Ovary (tissue), 7 donors: ENCODE measurements at regions not wholly inside any gene's neighbourhood (a gene's known extent, or its start where the extent isn't known, plus 50 kb on each side); places are given as distances from the start of the nearest gene placed in this dataset.

Experiments
- DNase-seq, 5 donors: peaks; one replicate each; pipeline ENCODE4 v3.0.0-alpha.2; 2019 to 2020
- H3K27ac ChIP-seq, 2 donors: fragments of 200-600 bp; one replicate each; pipeline versions ENCODE4 v1.5.1 to v1.8.0; 2019 to 2022
- H3K27me3 ChIP-seq: fragments of 200-600 bp; one replicate; pipeline ENCODE4 v1.8.0; 2022
- H3K36me3 ChIP-seq: fragments of 200-600 bp; sonication (generic); one replicate; pipeline ENCODE4 v1.5.1; 2019
- H3K4me1 ChIP-seq: one replicate; pipeline ENCODE4 v1.8.1; 2013; ENCODE audit warnings: mild to moderate bottlenecking, moderate library complexity; ENCODE audit not compliant: insufficient read depth
- H3K4me3 ChIP-seq: fragments of 200-600 bp; sonication (generic); one replicate; pipeline ENCODE4 v1.5.1; 2017
- H3K9me3 ChIP-seq, 2 donors: fragments of 200-600 bp in 1 of 2; sonication (generic) in 1 of 2; one replicate each; pipeline versions ENCODE4 v1.5.1 to v1.8.1; 2013 to 2019; ENCODE audit warnings: mild to moderate bottlenecking in 1 of 2, moderate library complexity in 1 of 2
- CTCF ChIP-seq, 3 donors: fragments of 450-650 bp in 2 of 3; fragments of 200-600 bp in 1 of 3; IDR thresholded peaks; one replicate each; pipeline versions ENCODE4 v1.5.1 to v1.8.0; 2016 to 2022; ENCODE audit warnings: antibody characterized with exemption in 3 of 3, mild to moderate bottlenecking in 1 of 3
- EP300 ChIP-seq: sonication (generic); formaldehyde crosslinking; IDR thresholded peaks from one replicate; pipeline ENCODE4 v1.6.1; 2017; ENCODE audit warnings: antibody characterized with exemption
- POLR2A ChIP-seq: fragments of 450-650 bp; IDR thresholded peaks from one replicate; pipeline ENCODE4 v1.6.1; 2017; ENCODE audit warnings: antibody characterized with exemption, mild to moderate bottlenecking, moderate library complexity
- WGBS, 3 donors: extraction: QIAGEN DNeasy Blood & Tissue Kit in 1 of 3; methylation state at CpG; one replicate each; pipeline versions ENCODE4 v1.1.5 to v1.1.7; 2013 to 2017; 5-methylcytosine and 5-hydroxymethylcytosine counted together
- intact Hi-C, 4 donors: fragments of 100-400 bp; cut with DNase I; formaldehyde crosslinking; loops; one replicate each; pipeline versions ENCODE4 v1.11.0 to v1.15.1; 2022 to 2023
- donor health status: DM: no; HTN: no; CAD: no; lungs with moderate emphysema.
- donor health status: DM: no; HTN: no; CAD: no.
- donor health status: Bipolar disorder and iron deficiency.
- donor health status: DM: no; HTN: no; CAD: no.
- donor health status: DM: yes; HTN: yes; CAD: no.

GRCh38 chr2:235325151-235325550 is 168.7 kb upstream of the AGAP1 start:
- Histone ChIP-seq H3K36me3 (no peaks in the 10 kb centered on the region), H3K4me3 (no peak overlapping the region), H3K9me3 (no peaks in the 10 kb centered on the region), H3K27ac (no peak overlapping the region), H3K4me1 (no peaks in the 10 kb centered on the region), H3K27me3 (no peaks in the 10 kb centered on the region)
- DNase-seq = no peak
- intact Hi-C loops = no loop called here
- no peak for TF ChIP-seq EP300
- TF ChIP-seq POLR2A = no peak
- TF ChIP-seq CTCF (IDR thresholded peaks at IDR 0.05) = no peak
- 65 to 70% (median 67%) methylated on average over 6 of the region's 6 CpGs for WGBS, 3 donors

GRCh38 chr2:235328991-235329390 is 164.9 kb upstream of the AGAP1 start:
- no peaks in the 10 kb centered on the region for H3K9me3 ChIP-seq
- no peak for TF ChIP-seq POLR2A
- no peak for TF ChIP-seq CTCF (IDR thresholded peaks at IDR 0.05)
- TF ChIP-seq EP300 = no peak
- no peaks in the 10 kb centered on the region for H3K4me1 ChIP-seq
- 92 to 95% (median 94%) methylated on average over 1 of the region's 1 CpG for WGBS, 3 donors
- H3K36me3 ChIP-seq = no peaks in the 10 kb centered on the region
- no peak overlapping the region for H3K27ac ChIP-seq
- no peaks in the 10 kb centered on the region for H3K27me3 ChIP-seq
- H3K4me3 ChIP-seq = no peak overlapping the region
- intact Hi-C loops = no loop called here
- no peak for DNase-seq

GRCh38 chr2:235330775-235331451 is 162.9 kb upstream of the AGAP1 start:
- no peak overlapping the region for H3K4me3 ChIP-seq
- H3K27ac ChIP-seq = no peak overlapping the region
- intact Hi-C loops = no loop called here

GRCh38 chr2:235332240-235332890 is 161.5 kb upstream of the AGAP1 start:
- no peak overlapping the region for H3K27ac ChIP-seq
- TF ChIP-seq POLR2A = no peak
- TF ChIP-seq CTCF (IDR thresholded peaks at IDR 0.05) = no peak
- TF ChIP-seq EP300 = no peak
- H3K27me3 ChIP-seq = no peaks in the 10 kb centered on the region
- H3K9me3 ChIP-seq = no peaks in the 10 kb centered on the region
- DNase-seq = no peak
- no peaks in the 10 kb centered on the region for H3K4me1 ChIP-seq
- no peak overlapping the region for H3K4me3 ChIP-seq
- no peaks in the 10 kb centered on the region for H3K36me3 ChIP-seq
- 90 to 94% (median 91%) methylated on average over 5 of the region's 5 CpGs for WGBS, 3 donors
- intact Hi-C loops = no loop called here

More at GRCh38 chr2:235330775-235331451, 162.9 kb upstream of the AGAP1 start:
- H3K9me3 ChIP-seq = no peaks in the 10 kb centered on the region
- H3K27me3 ChIP-seq = no peaks in the 10 kb centered on the region
- TF ChIP-seq CTCF (IDR thresholded peaks at IDR 0.05) = no peak
- no peak for TF ChIP-seq EP300
- TF ChIP-seq POLR2A = no peak
- no peaks in the 10 kb centered on the region for H3K4me1 ChIP-seq
- DNase-seq = no peak
- no peaks in the 10 kb centered on the region for H3K36me3 ChIP-seq
- WGBS, 3 donors = 78 to 81% (median 78%) methylated on average over 11 of the region's 11 CpGs
